Germinal center (tissue), 1 donor: ENCODE measurements at regions not wholly inside any gene's neighbourhood (a gene's known extent, or its start where the extent isn't known, plus 50 kb on each side); places are given as distances from the start of the nearest gene placed in this dataset.

Experiments used
- DNase-seq: peaks from one replicate; pipeline ENCODE4 v3.0.0; 2012; ENCODE audit warnings: mixed read lengths, low spot score

- DNase-seq = no peak
Measured at GRCh38 chr18:46295416-46295815, 191.2 kb downstream of the HAUS1 start.

- no peak for DNase-seq
Measured at GRCh38 chr18:46296656-46297055, 192.5 kb downstream of the HAUS1 start.

- no peak for DNase-seq
Measured at GRCh38 chr18:46297124-46297523, 192.9 kb downstream of the HAUS1 start.

GRCh38 chr18:46297621-46298020, 193.4 kb downstream of the HAUS1 start:
- DNase-seq = no peak

GRCh38 chr18:46298511-46298910, 194.3 kb downstream of the HAUS1 start:
- no peak for DNase-seq

GRCh38 chr18:46299465-46300008, 195.4 kb downstream of the HAUS1 start:
- no peak for DNase-seq

GRCh38 chr18:46301081-46301480, 196.9 kb downstream of the HAUS1 start:
- no peak for DNase-seq

GRCh38 chr18:46301571-46301970, 197.4 kb downstream of the HAUS1 start:
- DNase-seq = no peak

- DNase-seq = no peak
Measured at GRCh38 chr18:46302528-46303485, 198.6 kb downstream of the HAUS1 start.

- no peak for DNase-seq
Measured at GRCh38 chr18:46310258-46310657, 206.1 kb downstream of the HAUS1 start.

- DNase-seq = no peak
Measured at GRCh38 chr18:46310675-46311345, 206.6 kb downstream of the HAUS1 start.

- no peak for DNase-seq
Measured at GRCh38 chr18:46311491-46311890, 207.3 kb downstream of the HAUS1 start.

GRCh38 chr18:46312221-46312620, 208.0 kb downstream of the HAUS1 start:
- DNase-seq = no peak

GRCh38 chr18:46313521-46313920, 209.3 kb downstream of the HAUS1 start:
- no peak for DNase-seq

GRCh38 chr18:46314011-46314410, 209.8 kb downstream of the HAUS1 start:
- DNase-seq = no peak

- no peak for DNase-seq
Measured at GRCh38 chr18:46315161-46315560, 211.0 kb downstream of the HAUS1 start.

GRCh38 chr18:46318356-46318755, 214.2 kb downstream of the HAUS1 start:
- DNase-seq = no peak

- DNase-seq = no peak
Measured at GRCh38 chr18:46319783-46320182, 215.6 kb downstream of the HAUS1 start.

GRCh38 chr18:46320297-46320696, 216.1 kb downstream of the HAUS1 start:
- DNase-seq = no peak

- DNase-seq = no peak
Measured at GRCh38 chr18:46320928-46321711, 216.9 kb downstream of the HAUS1 start.

GRCh38 chr18:46321955-46322354, 217.8 kb downstream of the HAUS1 start:
- DNase-seq = no peak

- DNase-seq = no peak
Measured at GRCh38 chr18:46322411-46322891, 218.3 kb downstream of the HAUS1 start.
